Endothelial cell of umbilical vein (primary cell): ENCODE measurements at regions not wholly inside any gene's neighbourhood (a gene's known extent, or its start where the extent isn't known, plus 50 kb on each side); places are given as distances from the start of the nearest gene placed in this dataset.
"Not testable (repeated sequence)": the region's sequence is repeated elsewhere in the genome, so short reads cannot be mapped to it uniquely, and the experiment has no call there.

Source experiments
- FOS ChIP-seq: IDR thresholded peaks from 2 replicates; pipeline ENCODE4 v1.6.1; 2011; ENCODE audit warnings: mild to moderate bottlenecking, low read length, moderate library complexity, borderline replicate concordance; ENCODE audit not compliant: insufficient read depth
- POLR2A ChIP-seq: IDR thresholded peaks from 2 replicates; pipeline ENCODE4 v1.6.1; 2012; ENCODE audit warnings: low read depth, mild to moderate bottlenecking, control low read depth, low read length

DNA sequence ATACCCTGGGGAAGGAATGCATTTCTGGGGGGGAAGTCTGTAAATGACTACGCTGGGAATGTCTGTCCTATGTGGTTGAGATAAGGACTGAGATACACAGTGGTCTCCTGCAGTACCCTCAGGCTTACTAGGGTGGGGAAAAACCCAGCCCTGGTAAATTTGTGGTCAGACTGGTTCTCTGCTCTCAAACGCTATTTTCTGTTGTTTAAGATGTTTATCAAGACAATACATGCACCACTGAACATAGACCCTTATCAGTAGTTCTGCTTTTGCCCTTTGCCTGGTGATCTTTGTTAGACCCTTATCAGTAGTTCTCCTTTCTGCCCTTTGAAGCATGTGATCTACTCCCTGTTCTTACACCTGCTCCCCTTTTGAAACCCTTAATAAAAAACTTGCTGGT, 173.9 kb downstream of the SKIDA1 start:
- not testable (repeated sequence) for TF ChIP-seq FOS, POLR2A
